H1 (cell line): ENCODE measurements at regions not wholly inside any gene's neighbourhood (a gene's known extent, or its start where the extent isn't known, plus 50 kb on each side); places are given as distances from the start of the nearest gene placed in this dataset.

Experiments used
- TF ChIP-seq, protein P1 (sequence below): fragments of 300-600 bp; sonication (generic); IDR thresholded peaks from 2 replicates; pipeline ENCODE4 v1.7.1; 2012; ENCODE audit warnings: low read length, moderate library complexity, mild to moderate bottlenecking, inconsistent platforms; ENCODE audit not compliant: insufficient replicate concordance

DNA sequence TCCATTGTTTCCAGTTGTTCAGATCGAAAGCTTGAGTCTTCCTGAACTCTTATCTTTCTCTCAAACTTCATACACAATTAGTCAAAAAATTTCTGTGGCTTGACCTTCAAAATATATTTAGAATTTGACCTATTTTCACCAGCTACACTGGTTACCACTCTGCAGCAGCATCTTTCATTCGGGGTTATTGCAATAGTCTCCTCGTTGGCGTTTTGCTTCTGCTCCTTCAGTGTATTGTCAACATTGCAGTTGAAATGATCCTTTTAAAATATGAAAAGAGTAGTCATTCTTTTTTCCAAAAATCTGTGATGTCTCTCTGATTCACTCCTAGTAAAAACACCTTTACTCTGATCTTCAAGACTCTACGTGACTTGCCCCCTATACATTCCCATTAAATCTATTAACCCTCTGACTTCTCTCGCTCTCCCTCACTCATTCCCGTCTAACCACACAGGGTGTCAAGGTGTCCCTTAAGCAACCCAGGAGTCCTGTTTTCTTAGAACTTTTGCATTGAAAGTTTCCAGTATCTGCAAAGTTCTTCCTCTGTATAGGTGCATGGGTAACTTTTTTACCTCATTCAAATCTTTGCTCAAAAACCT lies 480.2 kb upstream of the B3GALT2 start (continued):
- TF ChIP-seq, protein P1, sequence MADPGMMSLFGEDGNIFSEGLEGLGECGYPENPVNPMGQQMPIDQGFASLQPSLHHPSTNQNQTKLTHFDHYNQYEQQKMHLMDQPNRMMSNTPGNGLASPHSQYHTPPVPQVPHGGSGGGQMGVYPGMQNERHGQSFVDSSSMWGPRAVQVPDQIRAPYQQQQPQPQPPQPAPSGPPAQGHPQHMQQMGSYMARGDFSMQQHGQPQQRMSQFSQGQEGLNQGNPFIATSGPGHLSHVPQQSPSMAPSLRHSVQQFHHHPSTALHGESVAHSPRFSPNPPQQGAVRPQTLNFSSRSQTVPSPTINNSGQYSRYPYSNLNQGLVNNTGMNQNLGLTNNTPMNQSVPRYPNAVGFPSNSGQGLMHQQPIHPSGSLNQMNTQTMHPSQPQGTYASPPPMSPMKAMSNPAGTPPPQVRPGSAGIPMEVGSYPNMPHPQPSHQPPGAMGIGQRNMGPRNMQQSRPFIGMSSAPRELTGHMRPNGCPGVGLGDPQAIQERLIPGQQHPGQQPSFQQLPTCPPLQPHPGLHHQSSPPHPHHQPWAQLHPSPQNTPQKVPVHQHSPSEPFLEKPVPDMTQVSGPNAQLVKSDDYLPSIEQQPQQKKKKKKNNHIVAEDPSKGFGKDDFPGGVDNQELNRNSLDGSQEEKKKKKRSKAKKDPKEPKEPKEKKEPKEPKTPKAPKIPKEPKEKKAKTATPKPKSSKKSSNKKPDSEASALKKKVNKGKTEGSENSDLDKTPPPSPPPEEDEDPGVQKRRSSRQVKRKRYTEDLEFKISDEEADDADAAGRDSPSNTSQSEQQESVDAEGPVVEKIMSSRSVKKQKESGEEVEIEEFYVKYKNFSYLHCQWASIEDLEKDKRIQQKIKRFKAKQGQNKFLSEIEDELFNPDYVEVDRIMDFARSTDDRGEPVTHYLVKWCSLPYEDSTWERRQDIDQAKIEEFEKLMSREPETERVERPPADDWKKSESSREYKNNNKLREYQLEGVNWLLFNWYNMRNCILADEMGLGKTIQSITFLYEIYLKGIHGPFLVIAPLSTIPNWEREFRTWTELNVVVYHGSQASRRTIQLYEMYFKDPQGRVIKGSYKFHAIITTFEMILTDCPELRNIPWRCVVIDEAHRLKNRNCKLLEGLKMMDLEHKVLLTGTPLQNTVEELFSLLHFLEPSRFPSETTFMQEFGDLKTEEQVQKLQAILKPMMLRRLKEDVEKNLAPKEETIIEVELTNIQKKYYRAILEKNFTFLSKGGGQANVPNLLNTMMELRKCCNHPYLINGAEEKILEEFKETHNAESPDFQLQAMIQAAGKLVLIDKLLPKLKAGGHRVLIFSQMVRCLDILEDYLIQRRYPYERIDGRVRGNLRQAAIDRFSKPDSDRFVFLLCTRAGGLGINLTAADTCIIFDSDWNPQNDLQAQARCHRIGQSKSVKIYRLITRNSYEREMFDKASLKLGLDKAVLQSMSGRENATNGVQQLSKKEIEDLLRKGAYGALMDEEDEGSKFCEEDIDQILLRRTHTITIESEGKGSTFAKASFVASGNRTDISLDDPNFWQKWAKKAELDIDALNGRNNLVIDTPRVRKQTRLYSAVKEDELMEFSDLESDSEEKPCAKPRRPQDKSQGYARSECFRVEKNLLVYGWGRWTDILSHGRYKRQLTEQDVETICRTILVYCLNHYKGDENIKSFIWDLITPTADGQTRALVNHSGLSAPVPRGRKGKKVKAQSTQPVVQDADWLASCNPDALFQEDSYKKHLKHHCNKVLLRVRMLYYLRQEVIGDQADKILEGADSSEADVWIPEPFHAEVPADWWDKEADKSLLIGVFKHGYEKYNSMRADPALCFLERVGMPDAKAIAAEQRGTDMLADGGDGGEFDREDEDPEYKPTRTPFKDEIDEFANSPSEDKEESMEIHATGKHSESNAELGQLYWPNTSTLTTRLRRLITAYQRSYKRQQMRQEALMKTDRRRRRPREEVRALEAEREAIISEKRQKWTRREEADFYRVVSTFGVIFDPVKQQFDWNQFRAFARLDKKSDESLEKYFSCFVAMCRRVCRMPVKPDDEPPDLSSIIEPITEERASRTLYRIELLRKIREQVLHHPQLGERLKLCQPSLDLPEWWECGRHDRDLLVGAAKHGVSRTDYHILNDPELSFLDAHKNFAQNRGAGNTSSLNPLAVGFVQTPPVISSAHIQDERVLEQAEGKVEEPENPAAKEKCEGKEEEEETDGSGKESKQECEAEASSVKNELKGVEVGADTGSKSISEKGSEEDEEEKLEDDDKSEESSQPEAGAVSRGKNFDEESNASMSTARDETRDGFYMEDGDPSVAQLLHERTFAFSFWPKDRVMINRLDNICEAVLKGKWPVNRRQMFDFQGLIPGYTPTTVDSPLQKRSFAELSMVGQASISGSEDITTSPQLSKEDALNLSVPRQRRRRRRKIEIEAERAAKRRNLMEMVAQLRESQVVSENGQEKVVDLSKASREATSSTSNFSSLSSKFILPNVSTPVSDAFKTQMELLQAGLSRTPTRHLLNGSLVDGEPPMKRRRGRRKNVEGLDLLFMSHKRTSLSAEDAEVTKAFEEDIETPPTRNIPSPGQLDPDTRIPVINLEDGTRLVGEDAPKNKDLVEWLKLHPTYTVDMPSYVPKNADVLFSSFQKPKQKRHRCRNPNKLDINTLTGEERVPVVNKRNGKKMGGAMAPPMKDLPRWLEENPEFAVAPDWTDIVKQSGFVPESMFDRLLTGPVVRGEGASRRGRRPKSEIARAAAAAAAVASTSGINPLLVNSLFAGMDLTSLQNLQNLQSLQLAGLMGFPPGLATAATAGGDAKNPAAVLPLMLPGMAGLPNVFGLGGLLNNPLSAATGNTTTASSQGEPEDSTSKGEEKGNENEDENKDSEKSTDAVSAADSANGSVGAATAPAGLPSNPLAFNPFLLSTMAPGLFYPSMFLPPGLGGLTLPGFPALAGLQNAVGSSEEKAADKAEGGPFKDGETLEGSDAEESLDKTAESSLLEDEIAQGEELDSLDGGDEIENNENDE, result no peak
